ENCODE measurements at regions not wholly inside any gene's neighbourhood (a gene's known extent, or its start where the extent isn't known, plus 50 kb on each side); places are given as distances from the start of the nearest gene placed in this dataset.
A peak's percentile ranks its signal among the peaks of the same experiment; 100 is the strongest.

- H3K9me3 Mint-ChIP-seq (ENCODE audit: unreplicated experiment): peaks cover 1% of the 10 kb centered on the region
- no peak for DNase-seq
- H3K4me3 Mint-ChIP-seq (ENCODE audit: unreplicated experiment): no peak overlapping the region
- H3K36me3 Mint-ChIP-seq (ENCODE audit: unreplicated experiment): peaks cover 5% of the 10 kb centered on the region
- H3K27ac Mint-ChIP-seq (ENCODE audit: unreplicated experiment): no peak overlapping the region
- peaks cover 3% of the 10 kb centered on the region for H3K27me3 Mint-ChIP-seq (ENCODE audit: unreplicated experiment)
- peaks cover 13% of the 10 kb centered on the region for H3K4me1 Mint-ChIP-seq (ENCODE audit: low read depth, unreplicated experiment)
- TF ChIP-seq, protein P1, sequence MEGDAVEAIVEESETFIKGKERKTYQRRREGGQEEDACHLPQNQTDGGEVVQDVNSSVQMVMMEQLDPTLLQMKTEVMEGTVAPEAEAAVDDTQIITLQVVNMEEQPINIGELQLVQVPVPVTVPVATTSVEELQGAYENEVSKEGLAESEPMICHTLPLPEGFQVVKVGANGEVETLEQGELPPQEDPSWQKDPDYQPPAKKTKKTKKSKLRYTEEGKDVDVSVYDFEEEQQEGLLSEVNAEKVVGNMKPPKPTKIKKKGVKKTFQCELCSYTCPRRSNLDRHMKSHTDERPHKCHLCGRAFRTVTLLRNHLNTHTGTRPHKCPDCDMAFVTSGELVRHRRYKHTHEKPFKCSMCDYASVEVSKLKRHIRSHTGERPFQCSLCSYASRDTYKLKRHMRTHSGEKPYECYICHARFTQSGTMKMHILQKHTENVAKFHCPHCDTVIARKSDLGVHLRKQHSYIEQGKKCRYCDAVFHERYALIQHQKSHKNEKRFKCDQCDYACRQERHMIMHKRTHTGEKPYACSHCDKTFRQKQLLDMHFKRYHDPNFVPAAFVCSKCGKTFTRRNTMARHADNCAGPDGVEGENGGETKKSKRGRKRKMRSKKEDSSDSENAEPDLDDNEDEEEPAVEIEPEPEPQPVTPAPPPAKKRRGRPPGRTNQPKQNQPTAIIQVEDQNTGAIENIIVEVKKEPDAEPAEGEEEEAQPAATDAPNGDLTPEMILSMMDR (IDR thresholded peaks at IDR 0.05; ENCODE audit: partially characterized antibody, unreplicated experiment): no peak
These were observed 74.3 kb upstream of the CES5A start for GRCh38 chr16:55949518-55949917.

GRCh38 chr16:55948230-55948629 lies 73.1 kb upstream of the CES5A start:
- H3K4me3 Mint-ChIP-seq (ENCODE audit: unreplicated experiment): no peak overlapping the region
- peaks cover 6% of the 10 kb centered on the region for H3K4me1 Mint-ChIP-seq (ENCODE audit: low read depth, unreplicated experiment)
- H3K27ac Mint-ChIP-seq (ENCODE audit: unreplicated experiment): no peak overlapping the region
- no peaks in the 10 kb centered on the region for H3K27me3 Mint-ChIP-seq (ENCODE audit: unreplicated experiment)
- peaks cover 5% of the 10 kb centered on the region for H3K36me3 Mint-ChIP-seq (ENCODE audit: unreplicated experiment)
- TF ChIP-seq, protein P1 (IDR thresholded peaks at IDR 0.05; ENCODE audit: partially characterized antibody, unreplicated experiment): no peak
- no peak for DNase-seq
- no peaks in the 10 kb centered on the region for H3K9me3 Mint-ChIP-seq (ENCODE audit: unreplicated experiment)

GRCh38 chr16:55947366-55947765 lies 72.2 kb upstream of the CES5A start:
- TF ChIP-seq, protein P1 (IDR thresholded peaks at IDR 0.05; ENCODE audit: partially characterized antibody, unreplicated experiment): no peak
- H3K4me3 Mint-ChIP-seq (ENCODE audit: unreplicated experiment): no peak overlapping the region

GRCh38 chr16:55944377-55944802 lies 69.2 kb upstream of the CES5A start:
- no peaks in the 10 kb centered on the region for H3K36me3 Mint-ChIP-seq (ENCODE audit: unreplicated experiment)

More at GRCh38 chr16:55947366-55947765, 72.2 kb upstream of the CES5A start:
- no peak for DNase-seq
- Mint-ChIP-seq H3K27ac (ENCODE audit: unreplicated experiment) (no peak overlapping the region), H3K36me3 (ENCODE audit: unreplicated experiment) (peaks cover 5% of the 10 kb centered on the region), H3K9me3 (ENCODE audit: unreplicated experiment) (no peaks in the 10 kb centered on the region), H3K4me1 (ENCODE audit: low read depth, unreplicated experiment) (peaks cover 4% of the 10 kb centered on the region), H3K27me3 (ENCODE audit: unreplicated experiment) (no peaks in the 10 kb centered on the region)

GRCh38 chr16:55943267-55943666 lies 68.1 kb upstream of the CES5A start:
- H3K4me1 Mint-ChIP-seq (ENCODE audit: low read depth, unreplicated experiment): peaks cover 4% of the 10 kb centered on the region
- H3K27me3 Mint-ChIP-seq (ENCODE audit: unreplicated experiment): no peaks in the 10 kb centered on the region
- DNase-seq: no peak
- no peak overlapping the region for H3K4me3 Mint-ChIP-seq (ENCODE audit: unreplicated experiment)
- H3K36me3 Mint-ChIP-seq (ENCODE audit: unreplicated experiment): no peaks in the 10 kb centered on the region
- H3K9me3 Mint-ChIP-seq (ENCODE audit: unreplicated experiment): no peaks in the 10 kb centered on the region
- TF ChIP-seq, protein P1 (IDR thresholded peaks at IDR 0.05; ENCODE audit: partially characterized antibody, unreplicated experiment): no peak
- no peak overlapping the region for H3K27ac Mint-ChIP-seq (ENCODE audit: unreplicated experiment)

More at GRCh38 chr16:55944377-55944802, 69.2 kb upstream of the CES5A start:
- peak; percentile 83 for DNase-seq
- TF ChIP-seq, protein P1 (IDR thresholded peaks at IDR 0.05; ENCODE audit: partially characterized antibody, unreplicated experiment): peak; percentile 93
- no peaks in the 10 kb centered on the region for H3K27me3 Mint-ChIP-seq (ENCODE audit: unreplicated experiment)
- H3K27ac Mint-ChIP-seq (ENCODE audit: unreplicated experiment): no peak overlapping the region
- H3K9me3 Mint-ChIP-seq (ENCODE audit: unreplicated experiment): no peaks in the 10 kb centered on the region
- no peak overlapping the region for H3K4me3 Mint-ChIP-seq (ENCODE audit: unreplicated experiment)
- peaks cover 4% of the 10 kb centered on the region for H3K4me1 Mint-ChIP-seq (ENCODE audit: low read depth, unreplicated experiment)
